Adrenal gland (tissue), 9 donors: ENCODE measurements at regions not wholly inside any gene's neighbourhood (a gene's known extent, or its start where the extent isn't known, plus 50 kb on each side); places are given as distances from the start of the nearest gene placed in this dataset.

Experiments used
- DNase-seq, 7 donors: peaks; one replicate each; pipeline ENCODE4 v3.0.0-alpha.2; 2019 to 2020
- H3K27ac ChIP-seq, 5 donors: fragments of 200-600 bp; sonication (generic) in 4 of 5; 1 replicate in 3 of 5; 2 replicates in 2 of 5; pipeline versions ENCODE4 v1.5.1 to v1.8.0; 2016 to 2020; ENCODE audit warnings: mild to moderate bottlenecking in 1 of 5
- H3K27me3 ChIP-seq: fragments of 200-600 bp; 2 replicates; pipeline ENCODE4 v1.8.0; 2021
- H3K36me3 ChIP-seq, 2 donors: fragments of 200-600 bp; replicated peaks in 1 of 2; 1 replicate in 1 of 2; 2 replicates in 1 of 2; pipeline versions ENCODE4 v1.5.1 to v1.8.0; 2018 to 2022
- H3K4me1 ChIP-seq, 2 donors: fragments of 200-600 bp; replicated peaks in 1 of 2; 1 replicate in 1 of 2; 2 replicates in 1 of 2; pipeline versions ENCODE4 v1.5.1 to v1.8.0; 2018 to 2021
- H3K4me3 ChIP-seq, 4 donors: fragments of 200-600 bp; sonication (generic) in 3 of 4; one replicate each; pipeline ENCODE4 v1.5.1; 2016 to 2018
- H3K9me3 ChIP-seq, 3 donors: fragments of 200-600 bp; sonication (generic) in 1 of 3; replicated peaks in 1 of 3; 1 replicate in 2 of 3; 2 replicates in 1 of 3; pipeline versions ENCODE4 v1.5.1 to v1.8.0; 2016 to 2021
- CTCF ChIP-seq, 6 experiments: fragments of 450-650 bp in 4 of 6; fragments of 200-600 bp in 2 of 6; sonication (generic) in 1 of 6; IDR thresholded peaks; 1 replicate in 5 of 6; 2 replicates in 1 of 6; pipeline versions ENCODE4 v1.5.1 to v1.8.0; 2016 to 2021; ENCODE audit warnings: antibody characterized with exemption in 6 of 6, mild to moderate bottlenecking in 2 of 6, moderate library complexity in 1 of 6
- POLR2A ChIP-seq, 2 donors: fragments of 450-650 bp; IDR thresholded peaks; one replicate each; pipeline ENCODE4 v1.6.1; 2017; ENCODE audit warnings: antibody characterized with exemption in 2 of 2, mild to moderate bottlenecking in 2 of 2, moderate library complexity in 1 of 2
- WGBS, 4 donors: extraction: QIAGEN DNeasy Blood & Tissue Kit in 2 of 4; methylation state at CpG; one replicate each; pipeline versions ENCODE4 v1.1.5 to v1.1.7; 2013 to 2017; 5-methylcytosine and 5-hydroxymethylcytosine counted together
- intact Hi-C, 2 donors: fragments of 100-400 bp; cut with DNase I; formaldehyde crosslinking; loops; one replicate each; pipeline versions ENCODE4 v1.14.1 to v1.15.0; 2022 to 2023
- donor health status: healthy with polysubstance abuse.
- donor health status: Bipolar disorder and iron deficiency.
- donor health status: DM: yes; HTN: yes; CAD: no.
- donor health status: DM: no; HTN: no; CAD: no.
- donor health status: DM: no; HTN: no; CAD: no.

- DNase-seq: no peak
- no peaks in the 10 kb centered on the region for H3K9me3 ChIP-seq
- 51 to 78% (median 58%) methylated on average over 1 of the region's 1 CpG for WGBS, 4 donors
- H3K4me1 ChIP-seq: no peaks in the 10 kb centered on the region
- TF ChIP-seq POLR2A (IDR thresholded peaks at IDR 0.05) (no peak), CTCF (IDR thresholded peaks at IDR 0.05) (no peak)
- H3K27me3 ChIP-seq: peaks cover 4% of the 10 kb centered on the region
- no peak overlapping the region for H3K4me3 ChIP-seq
- H3K27ac ChIP-seq: no peak overlapping the region
- intact Hi-C loops: no loop called here
- H3K36me3 ChIP-seq: no peaks in the 10 kb centered on the region
Measured at GRCh38 chrX:11965436-11965835, 172.8 kb upstream of the FRMPD4 start.

- Histone ChIP-seq H3K4me1 (no peaks in the 10 kb centered on the region), H3K9me3 (no peaks in the 10 kb centered on the region), H3K27ac (no peak overlapping the region), H3K4me3 (no peak overlapping the region), H3K27me3 (peaks cover 10% of the 10 kb centered on the region), H3K36me3 (no peaks in the 10 kb centered on the region)
- TF ChIP-seq CTCF (IDR thresholded peaks at IDR 0.05): no peak
- TF ChIP-seq POLR2A (IDR thresholded peaks at IDR 0.05): no peak
- intact Hi-C loops: no loop called here
- no peak for DNase-seq
- WGBS, 4 donors: 47 to 73% (median 59%) methylated on average over 6 of the region's 6 CpGs
Measured at GRCh38 chrX:11967986-11968869, 170.0 kb upstream of the FRMPD4 start.

- no peak overlapping the region for H3K4me3 ChIP-seq
- H3K4me1 ChIP-seq: no peaks in the 10 kb centered on the region
- no peaks in the 10 kb centered on the region for H3K9me3 ChIP-seq
- peaks cover 10% of the 10 kb centered on the region for H3K27me3 ChIP-seq
- H3K36me3 ChIP-seq: no peaks in the 10 kb centered on the region
- no peak for DNase-seq
- intact Hi-C loops: no loop called here
- no peak for TF ChIP-seq POLR2A (IDR thresholded peaks at IDR 0.05)
- TF ChIP-seq CTCF (IDR thresholded peaks at IDR 0.05): no peak
- WGBS, 4 donors: 50 to 64% (median 60%) methylated on average over 4 of the region's 4 CpGs
- H3K27ac ChIP-seq: no peak overlapping the region
Measured at GRCh38 chrX:11968991-11969390, 169.3 kb upstream of the FRMPD4 start.

- DNase-seq: no peak
- Histone ChIP-seq H3K9me3 (no peaks in the 10 kb centered on the region), H3K27ac (no peak overlapping the region), H3K4me3 (no peak overlapping the region), H3K36me3 (no peaks in the 10 kb centered on the region), H3K27me3 (peaks cover 7% of the 10 kb centered on the region), H3K4me1 (no peaks in the 10 kb centered on the region)
- intact Hi-C loops: no loop called here
- WGBS, 4 donors: 42 to 54% (median 52%) methylated on average over 6 of the region's 6 CpGs
- no peak for TF ChIP-seq POLR2A (IDR thresholded peaks at IDR 0.05)
- TF ChIP-seq CTCF (IDR thresholded peaks at IDR 0.05): no peak
Measured at GRCh38 chrX:11970578-11971359, 167.5 kb upstream of the FRMPD4 start.
